Hepatocyte (in vitro differentiated cells): ENCODE measurements at regions not wholly inside any gene's neighbourhood (a gene's known extent, or its start where the extent isn't known, plus 50 kb on each side); places are given as distances from the start of the nearest gene placed in this dataset.
A peak's percentile ranks its signal among the peaks of the same experiment; 100 is the strongest.

Experiments
- DNase-seq: peaks from one replicate; pipeline ENCODE4 v3.0.0-alpha.2; 2016; ENCODE audit warnings: low spot score
- H2AFZ ChIP-seq: fragments of 200-600 bp; sonication (generic); 2 replicates; pipeline ENCODE4 v1.6.0; 2016; ENCODE audit warnings: antibody characterized with exemption, mild to moderate bottlenecking
- H3K27ac ChIP-seq: fragments of 200-600 bp; sonication (generic); 2 replicates; pipeline ENCODE4 v1.5.1; 2016; ENCODE audit warnings: mild to moderate bottlenecking
- H3K27me3 ChIP-seq: fragments of 200-600 bp; sonication (generic); 2 replicates; pipeline ENCODE4 v1.6.1; 2016
- H3K36me3 ChIP-seq: fragments of 200-600 bp; sonication (generic); replicated peaks from 2 replicates; pipeline ENCODE4 v1.5.1; 2016; ENCODE audit warnings: low read depth; ENCODE audit not compliant: insufficient read depth
- H3K4me1 ChIP-seq: fragments of 200-600 bp; sonication (generic); 2 replicates; pipeline ENCODE4 v1.5.1; 2016; ENCODE audit warnings: mild to moderate bottlenecking, moderate library complexity; ENCODE audit not compliant: insufficient read depth
- H3K4me2 ChIP-seq: fragments of 200-600 bp; sonication (generic); 2 replicates; pipeline ENCODE4 v1.6.0; 2016
- H3K4me3 ChIP-seq: fragments of 200-600 bp; sonication (generic); 2 replicates; pipeline ENCODE4 v1.5.1; 2016; ENCODE audit warnings: mild to moderate bottlenecking
- H3K79me2 ChIP-seq: fragments of 200-600 bp; sonication (generic); 2 replicates; pipeline ENCODE4 v1.6.0; 2017; ENCODE audit warnings: mild to moderate bottlenecking
- H3K9me2 ChIP-seq: fragments of 200-600 bp; sonication (generic); replicated peaks from 2 replicates; pipeline ENCODE4 v1.6.0; 2017; ENCODE audit warnings: mild to moderate bottlenecking; ENCODE audit not compliant: insufficient read depth
- H3K9me3 ChIP-seq: fragments of 200-600 bp; sonication (generic); 2 replicates; pipeline ENCODE4 v1.5.1; 2016; ENCODE audit warnings: low read depth, mild to moderate bottlenecking
- H4K20me1 ChIP-seq: fragments of 200-600 bp; sonication (generic); 2 replicates; pipeline ENCODE4 v1.6.0; 2016; ENCODE audit warnings: mild to moderate bottlenecking; ENCODE audit not compliant: insufficient read depth, poor library complexity, severe bottlenecking
- CTCF ChIP-seq: fragments of 200-600 bp; sonication (generic); IDR thresholded peaks from 2 replicates; pipeline ENCODE4 v1.5.1; 2016; ENCODE audit warnings: antibody characterized with exemption, mild to moderate bottlenecking; ENCODE audit not compliant: poor library complexity
- EZH2 ChIP-seq: fragments of 200-600 bp; sonication (generic); IDR thresholded peaks from 2 replicates; pipeline ENCODE4 v1.6.1; 2016; ENCODE audit warnings: antibody characterized with exemption, mild to moderate bottlenecking, borderline replicate concordance
- EZH2phosphoT487 ChIP-seq: fragments of 200-600 bp; sonication (generic); IDR thresholded peaks from one replicate; pipeline ENCODE4 v1.6.1; 2018; ENCODE audit warnings: antibody characterized with exemption, mild to moderate bottlenecking, low read depth, moderate library complexity; ENCODE audit not compliant: unreplicated experiment, severe bottlenecking
- WGBS: methylation state at CpG from one replicate; pipeline ENCODE4 v1.1.6; 2016; ENCODE audit warnings: low lambda C conversion rate; ENCODE audit errors: missing lambda C conversion rate; 5-methylcytosine and 5-hydroxymethylcytosine counted together

- Histone ChIP-seq H3K27ac (no peak overlapping the region), H3K4me2 (no peak overlapping the region)
- TF ChIP-seq EZH2 (no peak), CTCF (no peak), EZH2phosphoT487 (no peak)
Observed at GRCh38 chr11:111438168-111438567, 59.1 kb upstream of the POU2AF1 start.

GRCh38 chr11:111435046-111435698, 56.1 kb upstream of the POU2AF1 start:
- H3K9me3 ChIP-seq = no peaks in the 10 kb centered on the region
- no peak overlapping the region for H3K4me2 ChIP-seq
- no peaks in the 10 kb centered on the region for H3K36me3 ChIP-seq
- 91% methylated on average over 12 of the region's 12 CpGs for WGBS
- H3K4me3 ChIP-seq = no peak overlapping the region
- H3K9me2 ChIP-seq = no peaks in the 10 kb centered on the region
- DNase-seq = no peak
- H3K4me1 ChIP-seq = peaks cover 4% of the 10 kb centered on the region
- H2AFZ ChIP-seq = no peak overlapping the region
- no peaks in the 10 kb centered on the region for H3K79me2 ChIP-seq
- H4K20me1 ChIP-seq = no peaks in the 10 kb centered on the region
- H3K27me3 ChIP-seq = no peaks in the 10 kb centered on the region
- no peak for TF ChIP-seq CTCF
- TF ChIP-seq EZH2 = no peak
- no peak for TF ChIP-seq EZH2phosphoT487
- H3K27ac ChIP-seq = no peak overlapping the region

More at GRCh38 chr11:111438168-111438567, 59.1 kb upstream of the POU2AF1 start:
- no peak overlapping the region for H2AFZ ChIP-seq
- no peaks in the 10 kb centered on the region for H4K20me1 ChIP-seq
- no peak overlapping the region for H3K4me3 ChIP-seq
- H3K27me3 ChIP-seq = no peaks in the 10 kb centered on the region
- no peak for DNase-seq
- WGBS = 72% methylated on average over 3 of the region's 3 CpGs
- H3K9me2 ChIP-seq = no peaks in the 10 kb centered on the region
- no peaks in the 10 kb centered on the region for H3K36me3 ChIP-seq
- no peaks in the 10 kb centered on the region for H3K9me3 ChIP-seq
- peaks cover 4% of the 10 kb centered on the region for H3K4me1 ChIP-seq
- no peaks in the 10 kb centered on the region for H3K79me2 ChIP-seq

- Histone ChIP-seq H3K27me3 (no peaks in the 10 kb centered on the region), H4K20me1 (no peaks in the 10 kb centered on the region), H3K36me3 (no peaks in the 10 kb centered on the region), H3K4me1 (no peaks in the 10 kb centered on the region), H3K9me2 (no peaks in the 10 kb centered on the region), H3K4me2 (no peak overlapping the region), H3K9me3 (no peaks in the 10 kb centered on the region), H3K27ac (no peak overlapping the region), H2AFZ (no peak overlapping the region), H3K79me2 (no peaks in the 10 kb centered on the region), H3K4me3 (no peak overlapping the region)
- WGBS = 71% methylated on average over 7 of the region's 7 CpGs
- DNase-seq = peak; percentile 51
- TF ChIP-seq EZH2phosphoT487 (no peak), EZH2 (no peak), CTCF (peak; percentile 57)
Observed at GRCh38 chr11:111429066-111429506, 50.0 kb upstream of the POU2AF1 start.
